ENCODE measurements at regions not wholly inside any gene's neighbourhood (a gene's known extent, or its start where the extent isn't known, plus 50 kb on each side); places are given as distances from the start of the nearest gene placed in this dataset.

DNA sequence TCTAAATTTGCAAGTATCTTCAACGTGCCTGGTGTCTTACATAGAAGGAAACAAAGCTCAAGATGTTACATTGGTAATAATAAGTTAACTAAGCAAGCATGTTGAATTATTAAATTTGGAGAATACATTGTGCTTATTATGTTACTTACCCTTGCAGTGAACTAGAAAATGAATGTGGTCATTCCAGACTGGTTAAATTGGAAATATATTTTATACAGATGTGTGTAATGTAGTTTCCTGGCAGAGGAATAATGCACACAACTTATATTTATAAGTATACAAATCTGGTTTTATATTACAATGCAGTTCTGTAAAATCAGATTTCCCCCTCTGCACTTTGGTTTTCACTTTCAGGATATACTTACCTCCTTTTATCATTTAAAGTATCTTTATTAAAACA, 159.9 kb upstream of the SLIT2 start:
- Histone ChIP-seq H2BK12ac (ENCODE audit: insufficient read length, low read depth, low read length) (no peak overlapping the region), H3K23me2 (ENCODE audit: insufficient read length, low read depth, low read length, poor library complexity, severe bottlenecking) (no peaks in the 10 kb centered on the region), H3K4me2 (ENCODE audit: insufficient read depth, insufficient read length, low read length) (no peak overlapping the region), H3K56ac (ENCODE audit: insufficient read length, low read depth, low read length) (no peak overlapping the region), H2AFZ (ENCODE audit: low read length) (no peak overlapping the region), H3K27ac (ENCODE audit: insufficient read length, low read depth, low read length) (no peak overlapping the region), H3K9ac (ENCODE audit: extremely low read depth, insufficient read length, low read length) (no peak overlapping the region), H4K5ac (ENCODE audit: insufficient read length, low read depth, low read length) (no peak overlapping the region), H3K79me1 (ENCODE audit: insufficient read depth, low read depth, low read length, poor library complexity, severe bottlenecking) (no peaks in the 10 kb centered on the region), H4K20me1 (ENCODE audit: control insufficient read depth, insufficient read depth, insufficient read length) (no peaks in the 10 kb centered on the region), H3K4ac (ENCODE audit: low read depth, low read length) (no peak overlapping the region), H3T11ph (ENCODE audit: low read length) (no peak overlapping the region), H2AK5ac (ENCODE audit: insufficient read length, low read length) (no peak overlapping the region), H4K8ac (replicated peaks; ENCODE audit: insufficient read length, low read depth, low read length) (no peak overlapping the region), H4K91ac (ENCODE audit: insufficient read length, low read depth, low read length) (no peak overlapping the region), H3K27me3 (ENCODE audit: insufficient read depth, low read length) (no peaks in the 10 kb centered on the region), H3K79me2 (ENCODE audit: insufficient read depth, low read length) (no peaks in the 10 kb centered on the region), H3K14ac (ENCODE audit: insufficient read depth, low read length) (no peak overlapping the region), H3K23ac (ENCODE audit: insufficient read length, low read depth, low read length) (no peak overlapping the region), H2BK20ac (ENCODE audit: low read depth, low read length, poor library complexity, severe bottlenecking) (no peak overlapping the region), H3K18ac (ENCODE audit: insufficient read length, low read depth, low read length) (no peak overlapping the region), H3K9me3 (ENCODE audit: control insufficient read depth, low read depth, low read length) (no peaks in the 10 kb centered on the region), H2BK120ac (ENCODE audit: low read depth, low read length, poor library complexity, severe bottlenecking) (no peak overlapping the region), H2BK15ac (ENCODE audit: low read depth, low read length) (no peak overlapping the region), H2BK5ac (ENCODE audit: insufficient read length, low read length) (no peak overlapping the region), H3K4me1 (ENCODE audit: insufficient read depth, low read length) (no peaks in the 10 kb centered on the region)
- WGBS (ENCODE audit: extremely low coverage, insufficient read length, low lambda C conversion rate), result no CpG with 5 or more reads among the region's 1 CpG
- TF ChIP-seq, protein P1, sequence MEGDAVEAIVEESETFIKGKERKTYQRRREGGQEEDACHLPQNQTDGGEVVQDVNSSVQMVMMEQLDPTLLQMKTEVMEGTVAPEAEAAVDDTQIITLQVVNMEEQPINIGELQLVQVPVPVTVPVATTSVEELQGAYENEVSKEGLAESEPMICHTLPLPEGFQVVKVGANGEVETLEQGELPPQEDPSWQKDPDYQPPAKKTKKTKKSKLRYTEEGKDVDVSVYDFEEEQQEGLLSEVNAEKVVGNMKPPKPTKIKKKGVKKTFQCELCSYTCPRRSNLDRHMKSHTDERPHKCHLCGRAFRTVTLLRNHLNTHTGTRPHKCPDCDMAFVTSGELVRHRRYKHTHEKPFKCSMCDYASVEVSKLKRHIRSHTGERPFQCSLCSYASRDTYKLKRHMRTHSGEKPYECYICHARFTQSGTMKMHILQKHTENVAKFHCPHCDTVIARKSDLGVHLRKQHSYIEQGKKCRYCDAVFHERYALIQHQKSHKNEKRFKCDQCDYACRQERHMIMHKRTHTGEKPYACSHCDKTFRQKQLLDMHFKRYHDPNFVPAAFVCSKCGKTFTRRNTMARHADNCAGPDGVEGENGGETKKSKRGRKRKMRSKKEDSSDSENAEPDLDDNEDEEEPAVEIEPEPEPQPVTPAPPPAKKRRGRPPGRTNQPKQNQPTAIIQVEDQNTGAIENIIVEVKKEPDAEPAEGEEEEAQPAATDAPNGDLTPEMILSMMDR (conservative IDR thresholded peaks at IDR 0.05), result no peak
- Mint-ChIP-seq H3K4me1 (no peaks in the 10 kb centered on the region), H3K36me3 (ENCODE audit: insufficient read depth in 1 of 3, low read depth in 3 of 3) (no peaks in the 10 kb centered on the region), H3K9me3 (no peaks in the 10 kb centered on the region), H3K27ac (no peak overlapping the region), H3K4me3 (no peak overlapping the region), H3K27me3 (ENCODE audit: low read depth) (no peaks in the 10 kb centered on the region)
- no peak for DNase-seq
